ENCODE measurements at regions not wholly inside any gene's neighbourhood (a gene's known extent, or its start where the extent isn't known, plus 50 kb on each side); places are given as distances from the start of the nearest gene placed in this dataset.
"Not testable (repeated sequence)": the region's sequence is repeated elsewhere in the genome, so short reads cannot be mapped to it uniquely, and the experiment has no call there.

- DNase-seq (ENCODE audit: low read depth in 2 of 2) = no peak
These were observed 107.4 kb upstream of the BARHL2 start for GRCh38 chr1:90824551-90824950.

- no peak for DNase-seq (ENCODE audit: low read depth in 2 of 2)
These were observed 106.6 kb upstream of the BARHL2 start for GRCh38 chr1:90823686-90824085.

GRCh38 chr1:90821788-90822359 is 104.8 kb upstream of the BARHL2 start:
- DNase-seq (ENCODE audit: low read depth in 2 of 2) = no peak

GRCh38 chr1:90821152-90821787 is 104.2 kb upstream of the BARHL2 start:
- DNase-seq (ENCODE audit: low read depth in 2 of 2) = no peak

GRCh38 chr1:90820745-90821144 is 103.6 kb upstream of the BARHL2 start:
- DNase-seq (ENCODE audit: low read depth in 2 of 2) = no peak

- no peak for DNase-seq (ENCODE audit: low read depth in 2 of 2)
These were observed 100.3 kb upstream of the BARHL2 start for GRCh38 chr1:90817399-90817798.

GRCh38 chr1:90812237-90812636 is 95.1 kb upstream of the BARHL2 start:
- DNase-seq (ENCODE audit: low read depth in 2 of 2) = not testable (repeated sequence)

- DNase-seq (ENCODE audit: low read depth in 2 of 2) = not testable (repeated sequence)
These were observed 94.4 kb upstream of the BARHL2 start for GRCh38 chr1:90811444-90811950.

GRCh38 chr1:90810681-90811080 is 93.6 kb upstream of the BARHL2 start:
- DNase-seq (ENCODE audit: low read depth in 2 of 2) = no peak

- DNase-seq (ENCODE audit: low read depth in 2 of 2) = no peak
These were observed 92.9 kb upstream of the BARHL2 start for GRCh38 chr1:90809996-90810395.

GRCh38 chr1:90809093-90809492 is 92.0 kb upstream of the BARHL2 start:
- DNase-seq (ENCODE audit: low read depth in 2 of 2) = no peak

GRCh38 chr1:90807329-90807728 is 90.2 kb upstream of the BARHL2 start:
- no peak for DNase-seq (ENCODE audit: low read depth in 2 of 2)

- DNase-seq (ENCODE audit: low read depth in 2 of 2) = no peak
These were observed 85.5 kb upstream of the BARHL2 start for GRCh38 chr1:90802622-90803021.

GRCh38 chr1:90800012-90800717 is 83.1 kb upstream of the BARHL2 start:
- no peak for DNase-seq (ENCODE audit: low read depth in 2 of 2)

GRCh38 chr1:90799326-90799725 is 82.2 kb upstream of the BARHL2 start:
- no peak for DNase-seq (ENCODE audit: low read depth in 2 of 2)

GRCh38 chr1:90798883-90799282 is 81.8 kb upstream of the BARHL2 start:
- no peak for DNase-seq (ENCODE audit: low read depth in 2 of 2)

- DNase-seq (ENCODE audit: low read depth in 2 of 2) = no peak
These were observed 81.2 kb upstream of the BARHL2 start for GRCh38 chr1:90798344-90798743.

- no peak for DNase-seq (ENCODE audit: low read depth in 2 of 2)
These were observed 78.3 kb upstream of the BARHL2 start for GRCh38 chr1:90795431-90795830.

GRCh38 chr1:90786709-90787108 is 69.6 kb upstream of the BARHL2 start:
- no peak for DNase-seq (ENCODE audit: low read depth in 2 of 2)

GRCh38 chr1:90784186-90784847 is 67.2 kb upstream of the BARHL2 start:
- DNase-seq (ENCODE audit: low read depth in 2 of 2) = no peak

GRCh38 chr1:90783181-90783580 is 66.1 kb upstream of the BARHL2 start:
- no peak for DNase-seq (ENCODE audit: low read depth in 2 of 2)

- DNase-seq (ENCODE audit: low read depth in 2 of 2) = no peak
These were observed 64.9 kb upstream of the BARHL2 start for GRCh38 chr1:90782046-90782445.

GRCh38 chr1:90781534-90781933 is 64.4 kb upstream of the BARHL2 start:
- DNase-seq (ENCODE audit: low read depth in 2 of 2) = no peak

Data from activated CD8-positive, alpha-beta memory T cell treated with anti-CD3 and anti-CD28 coated beads for 4 hours (primary cell).